H1 (cell line): ENCODE measurements at regions not wholly inside any gene's neighbourhood (a gene's known extent, or its start where the extent isn't known, plus 50 kb on each side); places are given as distances from the start of the nearest gene placed in this dataset.

Experiments used
- CTCF ChIA-PET: fragments of 300-600 bp; sonication (Branson Sonifier 250); formaldehyde crosslinking; loops from one replicate; lab custom pipeline; 2021; ENCODE audit not compliant: partially characterized antibody; lab: Charles Lee
- POLR2A ChIA-PET: fragments of 300-600 bp; sonication (Branson Sonifier 250); formaldehyde crosslinking; loops from one replicate; lab custom pipeline; 2021; ENCODE audit warnings: inconsistent platforms; ENCODE audit not compliant: partially characterized antibody; lab: Charles Lee
- DNase-seq, 2 experiments: peaks; one replicate each; pipeline versions ENCODE4 v3.0.0 to v3.0.0-alpha.2; 2010 to 2022; ENCODE audit warnings: low spot score in 2 of 2, low read depth in 1 of 2, mixed read lengths in 1 of 2
- FAIRE-seq: peaks from 2 replicates; lab custom pipeline; 2011; peaks lifted over from hg19 to GRCh38; lab: Jason Lieb, UNC
- H2AFZ ChIP-seq: 2 replicates; pipeline ENCODE4 v1.8.1; 2012; ENCODE audit warnings: low read length, inconsistent platforms
- H2AK5ac ChIP-seq: 2 replicates; pipeline ENCODE4 v1.6.1; 2013; ENCODE audit warnings: low read depth, low read length
- H2BK120ac ChIP-seq: replicated peaks from 2 replicates; pipeline ENCODE3; 2013; ENCODE audit warnings: low read depth, low read length, inconsistent platforms
- H2BK12ac ChIP-seq: 2 replicates; pipeline ENCODE4 v1.6.1; 2013; ENCODE audit warnings: low read depth, low read length
- H2BK15ac ChIP-seq: 2 replicates; pipeline ENCODE4 v1.6.1; 2013; ENCODE audit warnings: low read length
- H2BK20ac ChIP-seq: 2 replicates; pipeline ENCODE4 v1.6.1; 2013; ENCODE audit warnings: low read length
- H2BK5ac ChIP-seq: 2 replicates; pipeline ENCODE4 v1.6.1; 2013; ENCODE audit warnings: low read depth, low read length
- H3K14ac ChIP-seq: 2 replicates; pipeline ENCODE4 v1.6.1; 2013; ENCODE audit warnings: inconsistent platforms; ENCODE audit not compliant: insufficient read length
- H3K18ac ChIP-seq: 2 replicates; pipeline ENCODE4 v1.6.1; 2013; ENCODE audit warnings: low read length; ENCODE audit errors: extremely low read depth
- H3K23ac ChIP-seq: 2 replicates; pipeline ENCODE4 v1.6.1; 2013; ENCODE audit warnings: inconsistent platforms; ENCODE audit not compliant: insufficient read length
- H3K23me2 ChIP-seq: 2 replicates; pipeline ENCODE4 v1.6.1; 2013; ENCODE audit warnings: low read depth, low read length
- H3K27ac ChIP-seq: 2 replicates; pipeline ENCODE4 v1.6.1; 2011; ENCODE audit warnings: low read depth, low read length, inconsistent platforms
- H3K27me3 ChIP-seq, 4 experiments: replicated peaks in 1 of 4; 1 replicate in 1 of 4; 2 replicates in 3 of 4; pipeline versions ENCODE4 v1.6.1 to v1.8.1; 2011 to 2013; ENCODE audit warnings: low read length in 3 of 4, mild to moderate bottlenecking in 3 of 4, inconsistent platforms in 2 of 4, mixed read lengths in 2 of 4, moderate library complexity in 1 of 4; ENCODE audit not compliant: control insufficient read depth in 3 of 4, insufficient read depth in 3 of 4; ENCODE audit errors: extremely low read depth in 1 of 4
- H3K36me3 ChIP-seq, 4 experiments: 2 replicates each; pipeline versions ENCODE4 v1.6.1 to v1.8.1; 2011 to 2013; ENCODE audit warnings: mild to moderate bottlenecking in 4 of 4, low read length in 3 of 4, moderate library complexity in 2 of 4, control low read depth in 1 of 4, inconsistent platforms in 1 of 4; ENCODE audit not compliant: insufficient read depth in 4 of 4, control insufficient read depth in 2 of 4
- H3K4ac ChIP-seq: replicated peaks from 2 replicates; pipeline ENCODE3; 2013; ENCODE audit warnings: low read length, low read depth, mixed read lengths, inconsistent platforms; ENCODE audit not compliant: insufficient read length
- H3K4me1 ChIP-seq, 4 experiments: replicated peaks in 1 of 4; 1 replicate in 1 of 4; 2 replicates in 3 of 4; pipeline versions ENCODE4 v1.6.1 to v1.8.1; 2011 to 2013; ENCODE audit warnings: low read length in 3 of 4, inconsistent platforms in 2 of 4, mixed read lengths in 1 of 4; ENCODE audit not compliant: insufficient read depth in 4 of 4, control insufficient read depth in 3 of 4
- H3K4me2 ChIP-seq, 2 experiments: 2 replicates each; pipeline versions ENCODE4 v1.6.1 to v1.8.1; 2011 to 2013; ENCODE audit warnings: low read depth in 2 of 2, low read length in 2 of 2, control low read depth in 1 of 2, inconsistent platforms in 1 of 2, mild to moderate bottlenecking in 1 of 2; ENCODE audit not compliant: insufficient read depth in 1 of 2
- H3K4me3 ChIP-seq, 4 experiments: fragments of 200-600, 300-600 bp in 1 of 4; sonication (generic), shearing (Covaris generic), sonication (Bioruptor Twin) in 1 of 4; 2 replicates each; pipeline versions ENCODE4 v1.5.1 to v1.8.1; 2011 to 2016; ENCODE audit warnings: low read length in 4 of 4, low read depth in 3 of 4, control low read depth in 2 of 4, inconsistent platforms in 2 of 4, mild to moderate bottlenecking in 2 of 4, mixed read lengths in 1 of 4, moderate library complexity in 1 of 4; ENCODE audit not compliant: insufficient read depth in 2 of 4; ENCODE audit errors: extremely low read depth in 1 of 4
- H3K56ac ChIP-seq: replicated peaks from 2 replicates; pipeline ENCODE3; 2013; ENCODE audit warnings: low read depth, mild to moderate bottlenecking, mixed read lengths, low read length, inconsistent platforms; ENCODE audit not compliant: insufficient read length
- H3K79me1 ChIP-seq: 2 replicates; pipeline ENCODE4 v1.6.1; 2013; ENCODE audit warnings: low read depth, low read length, control low read depth
- H3K79me2 ChIP-seq, 2 experiments: 2 replicates each; pipeline versions ENCODE4 v1.6.1 to v1.8.1; 2012 to 2013; ENCODE audit warnings: low read length in 2 of 2, mild to moderate bottlenecking in 2 of 2, inconsistent platforms in 1 of 2; ENCODE audit not compliant: insufficient read depth in 2 of 2, control insufficient read depth in 1 of 2
- H3K9ac ChIP-seq, 4 experiments: replicated peaks in 1 of 4; 1 replicate in 1 of 4; 2 replicates in 3 of 4; pipeline versions ENCODE4 v1.6.1 to v1.8.1; 2011 to 2013; ENCODE audit warnings: low read depth in 3 of 4, low read length in 3 of 4, control low read depth in 2 of 4, mild to moderate bottlenecking in 2 of 4, moderate library complexity in 2 of 4, inconsistent platforms in 1 of 4; ENCODE audit errors: extremely low read depth in 1 of 4
- H3K9me3 ChIP-seq, 2 experiments: 2 replicates each; pipeline versions ENCODE4 v1.6.1 to v1.8.1; 2012 to 2013; ENCODE audit warnings: mild to moderate bottlenecking in 2 of 2, moderate library complexity in 2 of 2, control low read depth in 1 of 2, inconsistent platforms in 1 of 2, low read depth in 1 of 2, low read length in 1 of 2, mixed read lengths in 1 of 2; ENCODE audit not compliant: insufficient read depth in 2 of 2
- H4K20me1 ChIP-seq, 2 experiments: replicated peaks in 1 of 2; 2 replicates each; pipeline versions ENCODE3 to v1.8.1; 2011 to 2013; ENCODE audit warnings: inconsistent platforms in 2 of 2, low read length in 2 of 2, mild to moderate bottlenecking in 1 of 2; ENCODE audit not compliant: insufficient read depth in 2 of 2, control insufficient read depth in 1 of 2
- H4K5ac ChIP-seq: 2 replicates; pipeline ENCODE4 v1.6.1; 2013; ENCODE audit warnings: low read length, low read depth, mixed read lengths, inconsistent platforms; ENCODE audit not compliant: insufficient read length
- H4K8ac ChIP-seq: 2 replicates; pipeline ENCODE4 v1.8.0; 2013; ENCODE audit warnings: mild to moderate bottlenecking, moderate library complexity, low read length, inconsistent platforms; ENCODE audit not compliant: insufficient read depth; ENCODE audit errors: extremely low read depth
- H4K91ac ChIP-seq: replicated peaks from 2 replicates; pipeline ENCODE3; 2013; ENCODE audit warnings: low read length, mixed read lengths, inconsistent platforms; ENCODE audit not compliant: insufficient read length
- EGR1 ChIP-seq: IDR thresholded peaks from 2 replicates; pipeline ENCODE4 v1.6.1; 2011; ENCODE audit warnings: low read depth, low read length, borderline replicate concordance
- HDAC6 ChIP-seq: IDR thresholded peaks from one replicate; pipeline ENCODE4 v1.7.1; 2012; ENCODE audit warnings: low read depth, mild to moderate bottlenecking, inconsistent platforms, low read length, moderate library complexity
- KDM1A ChIP-seq: fragments of 200-600, 300-600 bp; sonication (generic); IDR thresholded peaks from 2 replicates; pipeline ENCODE4 v1.7.1; 2016; ENCODE audit warnings: mild to moderate bottlenecking, low read length, borderline replicate concordance
- KDM4A ChIP-seq: IDR thresholded peaks from one replicate; pipeline ENCODE4 v1.7.1; 2012; ENCODE audit warnings: low read depth, mild to moderate bottlenecking, moderate library complexity, low read length, inconsistent platforms; ENCODE audit not compliant: severe bottlenecking
- POLR2A ChIP-seq, 2 experiments: IDR thresholded peaks; 1 replicate in 1 of 2; 2 replicates in 1 of 2; pipeline ENCODE4 v1.6.1; 2011; ENCODE audit warnings: low read depth in 2 of 2, low read length in 2 of 2, mild to moderate bottlenecking in 2 of 2; ENCODE audit errors: control extremely low read depth in 1 of 2
- RXRA ChIP-seq: IDR thresholded peaks from 2 replicates; pipeline ENCODE4 v1.6.1; 2011; ENCODE audit warnings: low read depth, mild to moderate bottlenecking, low read length, moderate library complexity; ENCODE audit not compliant: insufficient read depth
- SAP30 ChIP-seq: fragments of 300-600 bp; sonication (generic); IDR thresholded peaks from 2 replicates; pipeline ENCODE4 v1.7.1; 2012; ENCODE audit warnings: low read length, moderate library complexity, mild to moderate bottlenecking, inconsistent platforms; ENCODE audit not compliant: insufficient read depth, insufficient replicate concordance
- SUZ12 ChIP-seq: fragments of 200-600 bp; sonication (generic); IDR thresholded peaks from 2 replicates; pipeline ENCODE4 v1.6.1; 2012; ENCODE audit warnings: mild to moderate bottlenecking, inconsistent platforms, low read length, moderate library complexity, mixed read lengths
- ZNF274 ChIP-seq: IDR thresholded peaks from 2 replicates; pipeline ENCODE4 v1.7.0; 2012; ENCODE audit warnings: low read length, borderline replicate concordance; ENCODE audit errors: extremely low read depth
- WGBS, 2 experiments: shearing (Covaris generic) in 1 of 2; methylation state at CpG; one replicate each; pipeline versions ENCODE4 v1.1.6 to v1.1.7; 2013 to 2015; ENCODE audit warnings: low lambda C conversion rate in 2 of 2, mixed read lengths in 2 of 2, inconsistent platforms in 1 of 2, low coverage in 1 of 2, missing lambda C conversion rate in 1 of 2; ENCODE audit not compliant: insufficient replicate concordance in 2 of 2, insufficient coverage in 1 of 2, insufficient read length in 1 of 2; ENCODE audit errors: extremely low coverage in 1 of 2, missing lambda C conversion rate in 1 of 2; 5-methylcytosine and 5-hydroxymethylcytosine counted together
- TF ChIP-seq, protein P1 (sequence below): IDR thresholded peaks from 2 replicates; pipeline ENCODE4 v1.6.1; 2011; ENCODE audit warnings: low read depth, mild to moderate bottlenecking, low read length; ENCODE audit not compliant: insufficient read depth

DNA sequence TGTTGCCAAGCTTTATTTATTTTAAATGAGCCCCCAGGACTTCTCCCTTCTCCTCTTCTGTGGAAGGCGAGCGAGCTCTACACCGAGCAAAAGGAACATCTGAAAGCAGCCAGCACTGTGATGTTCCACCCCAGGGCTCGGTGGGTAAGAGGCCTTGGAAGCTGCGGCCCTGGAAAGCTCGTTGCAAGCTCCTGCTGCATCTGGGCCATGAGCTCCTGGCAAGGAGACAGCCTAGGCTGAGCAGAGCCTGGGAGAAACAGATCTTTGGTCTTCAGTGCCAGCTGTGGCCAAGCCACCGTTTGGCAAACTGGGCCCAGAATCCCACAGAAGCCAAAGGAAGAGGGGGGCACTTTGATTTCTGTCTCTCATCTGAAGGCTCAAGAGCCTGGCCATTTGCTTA lies 114.1 kb downstream of the ENGASE start:
- H3K23ac ChIP-seq: no peak overlapping the region
- no peaks in the 10 kb centered on the region; the same call in 1 of the 2 replicates for H3K79me1 ChIP-seq
- H4K20me1 ChIP-seq: peaks cover 0 to 2% of the 10 kb centered on the region in 2 experiments
- no peak for DNase-seq
- H3K9ac ChIP-seq: no peak overlapping the region
- WGBS, 2 experiments: 91% methylated on average over 7 of the region's 7 CpGs; no CpG with 5 or more reads in 1 of the 2 experiments
- TF ChIP-seq KDM1A: no peak
- no peak for TF ChIP-seq EGR1
- no peak for TF ChIP-seq POLR2A (IDR thresholded peaks at IDR 0.05; ENCODE audit: control extremely low read depth in 1 of 2, low read depth in 2 of 2, low read length in 2 of 2)
- TF ChIP-seq HDAC6: no peak
- no peak for TF ChIP-seq SUZ12
- TF ChIP-seq, protein P1, sequence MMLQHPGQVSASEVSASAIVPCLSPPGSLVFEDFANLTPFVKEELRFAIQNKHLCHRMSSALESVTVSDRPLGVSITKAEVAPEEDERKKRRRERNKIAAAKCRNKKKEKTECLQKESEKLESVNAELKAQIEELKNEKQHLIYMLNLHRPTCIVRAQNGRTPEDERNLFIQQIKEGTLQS: no peak
- TF ChIP-seq KDM4A: no peak
- no peak for TF ChIP-seq SAP30
- TF ChIP-seq RXRA: no peak
- no peak for TF ChIP-seq ZNF274
- TF ChIP-seq, all 59 proteins: peak for 0
- no peaks in the 10 kb centered on the region for H3K79me2 ChIP-seq
- no peak overlapping the region for H3K4me2 ChIP-seq
- no peak overlapping the region for H3K4me3 ChIP-seq
- peaks cover 3% of the 10 kb centered on the region for H3K23me2 ChIP-seq
- H2BK20ac ChIP-seq: no peak overlapping the region
- no peak overlapping the region for H4K5ac ChIP-seq
- H3K18ac ChIP-seq: 0 out of 2 replicates have a peak overlapping the region, but pooled peaks have one; percentile 34
- ChIA-PET POLR2A (no interaction called here), CTCF (interaction anchor here (0.5 to 9.4 kb wide), 40 partner anchors 10 to 212 kb away, joined by 3 to 272 read pairs (median 4); no protein-coding TSS in a partner anchor)
- no peaks in the 10 kb centered on the region for H3K9me3 ChIP-seq
- no peak overlapping the region for H2AFZ ChIP-seq
- H2AK5ac ChIP-seq: peak overlapping the region; percentile 77; the same call in 1 of the 2 replicates
- H3K4me1 ChIP-seq: peaks cover 10 to 45% (median 30%) of the 10 kb centered on the region in 4 experiments
- no peak overlapping the region for H3K27ac ChIP-seq
- H4K91ac ChIP-seq: peak overlapping the region; percentile 30
- H3K14ac ChIP-seq: no peak overlapping the region
- H3K27me3 ChIP-seq: peaks cover 3 to 24% (median 17%) of the 10 kb centered on the region in 4 experiments
- peak overlapping the region; percentile 42; the same call in 1 of the 2 replicates for H2BK5ac ChIP-seq
- H2BK120ac ChIP-seq: no peak overlapping the region
- H3K56ac ChIP-seq: no peak overlapping the region
- H3K36me3 ChIP-seq: no peaks in the 10 kb centered on the region
- no peak overlapping the region; the same call in 1 of the 2 replicates for H4K8ac ChIP-seq
- H2BK15ac ChIP-seq: no peak overlapping the region; the same call in 1 of the 2 replicates
- H2BK12ac ChIP-seq: 0 out of 2 replicates have a peak overlapping the region, but pooled peaks have one; percentile 52
- FAIRE-seq: no peak
- no peak overlapping the region for H3K4ac ChIP-seq
